ENCODE measurements at regions not wholly inside any gene's neighbourhood (a gene's known extent, or its start where the extent isn't known, plus 50 kb on each side); places are given as distances from the start of the nearest gene placed in this dataset.

GRCh38 chrX:11881485-11882170 is 123.6 kb downstream of the MSL3 start:
- POLR2A ChIA-PET = no interaction called here
- FAIRE-seq = no peak
- dilution Hi-C loops (cut with MboI; ENCODE audit: extremely low pct_ligation_motif_present, low sequenced_read_pairs) = no loop called here

More at GRCh38 chrX:11881485-11882170, 123.6 kb downstream of the MSL3 start:
- Histone ChIP-seq H3K79me2 (ENCODE audit: control insufficient read depth, insufficient read depth, low read length) (no peaks in the 10 kb centered on the region), H4K20me1 (replicated peaks; ENCODE audit: control insufficient read depth, extremely low read depth, insufficient read depth, low read length) (no peaks in the 10 kb centered on the region), H3K27me3 (ENCODE audit: control insufficient read depth in 2 of 2, insufficient read depth in 2 of 2, low read length in 2 of 2) (no peaks in the 10 kb centered on the region), H2AFZ (ENCODE audit: low read depth, low read length) (no peak overlapping the region), H3K4me2 (ENCODE audit: insufficient read depth, low read length) (no peak overlapping the region), H3K9me3 (replicated peaks; ENCODE audit: control insufficient read depth, insufficient read depth, low read length) (no peaks in the 10 kb centered on the region), H3K9ac (replicated peaks; ENCODE audit: extremely low read depth, insufficient read depth, low read length) (no peak overlapping the region), H3K4me1 (ENCODE audit: control insufficient read depth, extremely low read depth, insufficient read depth, low read length) (peaks cover 2% of the 10 kb centered on the region), H3K4me3 (replicated peaks in 1 of 3; ENCODE audit: insufficient read depth in 1 of 3, low read depth in 1 of 3, low read length in 3 of 3) (no peak overlapping the region), H3K36me3 (ENCODE audit: control insufficient read depth in 2 of 2, extremely low read depth in 1 of 2, insufficient read depth in 2 of 2, low read length in 2 of 2) (no peaks in the 10 kb centered on the region), H3K27ac (ENCODE audit: insufficient read depth, low read depth, low read length) (no peak overlapping the region), H3K9me1 (replicated peaks; ENCODE audit: control insufficient read depth, extremely low read depth, insufficient read depth, low read length) (no peaks in the 10 kb centered on the region)
- TF ChIP-seq JUN (IDR thresholded peaks at IDR 0.05; ENCODE audit: borderline replicate concordance, insufficient read depth, insufficient read length, low read depth) (no peak), POLR2A (IDR thresholded peaks at IDR 0.05; ENCODE audit: low read depth, low read length) (no peak), GATA2 (IDR thresholded peaks at IDR 0.05; ENCODE audit: insufficient read depth, insufficient read length, low read depth, low read length) (no peak), EZH2 (IDR thresholded peaks at IDR 0.05; ENCODE audit: borderline replicate concordance, low read depth, low read length, severe bottlenecking) (no peak), MAX (IDR thresholded peaks at IDR 0.05; ENCODE audit: insufficient read depth, insufficient read length) (no peak), POLR2AphosphoS5 (IDR thresholded peaks at IDR 0.05; ENCODE audit: insufficient read depth, low read depth, low read length) (no peak), MYC (IDR thresholded peaks at IDR 0.05; ENCODE audit: low read depth, low read length) (no peak), CTCF (IDR thresholded peaks at IDR 0.05; ENCODE audit: extremely low read depth in 1 of 2, insufficient read depth in 1 of 2, low read depth in 1 of 2, low read length in 2 of 2) (no peak)
- intact Hi-C loops (cut with micrococcal nuclease) = no loop called here
- DNase-seq (ENCODE audit: low read depth, low spot score) = no peak
- BruUV-seq (replicated peaks) = no TSS peak
- CTCF ChIA-PET = no interaction called here
